GM19452 (cell line): ENCODE measurements at regions not wholly inside any gene's neighbourhood (a gene's known extent, or its start where the extent isn't known, plus 50 kb on each side); places are given as distances from the start of the nearest gene placed in this dataset.
"Not testable (repeated sequence)": the region's sequence is repeated elsewhere in the genome, so short reads cannot be mapped to it uniquely, and the experiment has no call there.

Experiments used
- ATAC-seq: cut with Tn5 transposase; IDR thresholded peaks from one replicate; pipeline ENCODE4 v1.9.1; 2021; ENCODE audit not compliant: unreplicated experiment

- no peak for ATAC-seq
These were observed 429.4 kb upstream of the GOT2 start for GRCh38 chr16:59163371-59164055.

- ATAC-seq, result no peak
These were observed 427.6 kb upstream of the GOT2 start for GRCh38 chr16:59161679-59162078.

DNA sequence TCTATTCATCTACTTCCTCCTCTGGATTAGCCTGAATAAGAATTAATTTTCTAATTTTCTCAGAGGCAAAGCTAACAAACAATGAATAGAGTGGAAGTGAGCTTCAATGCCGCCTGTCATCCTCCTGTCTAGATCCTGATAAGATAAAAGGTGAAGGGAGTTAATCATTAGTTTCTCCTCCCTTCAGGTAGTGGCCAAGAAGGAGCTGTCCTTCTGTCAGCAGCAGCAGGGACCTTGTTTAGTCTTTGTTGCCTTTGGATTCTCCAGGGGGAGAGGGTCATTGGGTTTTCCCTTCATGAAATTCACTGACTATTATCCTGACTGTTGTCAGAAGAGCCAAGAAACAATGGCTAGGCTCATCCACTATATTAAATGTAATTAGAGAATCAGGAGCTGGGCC, 420.2 kb upstream of the GOT2 start:
- no peak for ATAC-seq

- ATAC-seq, result no peak
These were observed 414.6 kb upstream of the GOT2 start for GRCh38 chr16:59148769-59149155.

DNA sequence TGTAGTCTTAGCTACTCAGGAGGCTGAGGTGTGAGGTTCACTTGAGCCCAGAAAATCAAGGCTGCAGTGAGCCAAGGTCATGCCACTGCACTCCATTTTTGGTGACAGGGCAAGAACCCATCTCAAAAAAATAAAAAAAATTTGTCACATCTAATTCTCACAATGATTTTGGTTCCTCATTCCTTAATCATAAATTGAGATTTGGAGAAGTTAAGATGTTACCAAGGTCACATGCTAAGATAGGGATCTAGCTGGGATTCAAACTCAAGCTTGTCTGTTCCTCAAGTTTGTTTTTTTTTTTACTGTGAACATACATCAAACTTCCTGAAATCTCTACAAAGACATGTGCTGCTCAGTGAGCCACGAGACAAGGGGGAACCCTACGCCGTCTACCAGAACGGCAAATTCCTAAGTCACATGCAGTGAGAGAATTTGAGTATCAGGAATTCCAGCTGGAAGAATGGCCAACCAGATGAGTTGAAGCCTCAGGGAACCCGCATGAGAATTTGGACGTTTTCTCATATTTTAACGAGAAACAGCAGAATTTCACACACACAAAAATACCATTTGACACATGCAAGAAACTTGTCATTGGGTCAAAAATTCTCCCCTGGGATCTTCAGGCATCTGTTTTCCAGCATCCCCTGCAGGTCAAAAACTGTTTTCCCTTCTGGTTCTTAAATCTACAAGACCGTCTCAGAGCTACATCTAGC, 414.1 kb upstream of the GOT2 start:
- no peak for ATAC-seq

DNA sequence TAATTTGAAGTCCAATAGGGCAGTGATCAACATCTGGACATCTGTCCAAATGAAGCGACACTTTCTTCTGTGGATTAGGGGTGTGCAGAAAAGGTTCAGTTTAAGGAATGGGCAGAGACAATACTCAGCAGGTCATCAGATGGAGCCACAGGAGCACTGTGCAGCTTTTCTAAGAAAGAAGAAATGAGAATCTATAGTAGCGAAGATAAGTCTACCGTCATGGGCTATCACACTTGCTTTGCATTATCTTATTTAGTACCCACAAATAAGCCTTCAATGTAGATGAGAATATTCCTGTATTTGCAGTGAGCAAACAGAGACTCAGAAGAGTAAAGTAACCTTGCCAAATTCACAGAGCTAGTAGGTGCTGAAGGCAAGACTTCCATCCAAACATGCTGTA, 412.0 kb upstream of the GOT2 start:
- ATAC-seq, result no peak

DNA sequence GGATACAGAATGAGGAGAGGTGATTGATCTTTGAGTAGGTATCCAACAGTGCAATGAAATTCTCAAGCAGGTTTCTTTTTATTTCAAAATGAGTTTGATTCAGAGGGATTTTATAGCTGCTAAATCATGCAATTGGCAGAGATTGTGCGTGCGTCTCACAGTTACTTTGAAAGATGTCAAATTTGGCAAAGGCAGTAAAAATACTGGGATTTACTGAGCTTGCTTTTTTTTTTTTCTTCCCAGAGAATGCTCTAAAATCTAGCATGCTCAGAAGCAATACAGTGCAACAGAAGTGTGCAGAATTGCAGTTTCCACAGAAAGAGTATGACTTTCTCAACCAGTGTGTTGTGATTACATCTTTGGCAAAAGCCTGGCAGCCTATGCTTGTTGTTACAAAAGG, 410.7 kb upstream of the GOT2 start:
- ATAC-seq, result no peak

- no peak for ATAC-seq
These were observed 410.2 kb upstream of the GOT2 start for GRCh38 chr16:59144326-59144725.

- ATAC-seq, result no peak
These were observed 392.4 kb upstream of the GOT2 start for GRCh38 chr16:59126486-59126885.

DNA sequence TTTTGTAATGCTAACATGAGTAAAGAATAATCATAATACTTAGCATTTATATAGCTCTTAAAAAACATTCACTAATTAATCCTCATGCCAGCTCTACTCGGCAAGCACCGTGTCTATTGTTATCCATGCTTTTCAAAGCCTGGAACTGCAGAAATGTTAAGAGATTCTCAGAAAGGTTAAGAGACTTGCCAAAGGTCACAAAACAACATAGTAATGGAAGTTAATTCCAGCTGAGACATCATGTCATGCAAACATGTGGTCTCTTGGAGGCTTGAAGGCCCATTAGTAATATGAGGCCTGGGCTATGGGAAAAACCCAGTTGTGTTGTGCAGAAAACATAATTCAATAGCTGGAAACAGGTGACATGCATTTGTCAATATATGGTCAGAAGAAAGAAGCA, 389.9 kb upstream of the GOT2 start:
- ATAC-seq, result no peak

GRCh38 chr16:59123479-59123878, 389.4 kb upstream of the GOT2 start:
- ATAC-seq, result no peak

DNA sequence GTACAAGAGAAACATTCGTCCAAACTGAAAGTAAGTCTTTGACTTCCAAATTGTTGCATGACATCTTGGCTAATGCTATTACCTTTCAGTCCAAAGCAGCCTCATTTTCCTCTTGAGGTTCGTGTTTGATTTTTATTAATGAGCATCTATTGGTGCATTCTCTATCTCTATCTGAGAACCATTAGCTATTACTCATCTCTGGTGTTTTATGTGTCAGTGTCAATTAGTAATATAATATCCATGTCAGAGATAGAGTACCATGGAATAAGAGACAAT, 388.1 kb upstream of the GOT2 start:
- ATAC-seq, result no peak

DNA sequence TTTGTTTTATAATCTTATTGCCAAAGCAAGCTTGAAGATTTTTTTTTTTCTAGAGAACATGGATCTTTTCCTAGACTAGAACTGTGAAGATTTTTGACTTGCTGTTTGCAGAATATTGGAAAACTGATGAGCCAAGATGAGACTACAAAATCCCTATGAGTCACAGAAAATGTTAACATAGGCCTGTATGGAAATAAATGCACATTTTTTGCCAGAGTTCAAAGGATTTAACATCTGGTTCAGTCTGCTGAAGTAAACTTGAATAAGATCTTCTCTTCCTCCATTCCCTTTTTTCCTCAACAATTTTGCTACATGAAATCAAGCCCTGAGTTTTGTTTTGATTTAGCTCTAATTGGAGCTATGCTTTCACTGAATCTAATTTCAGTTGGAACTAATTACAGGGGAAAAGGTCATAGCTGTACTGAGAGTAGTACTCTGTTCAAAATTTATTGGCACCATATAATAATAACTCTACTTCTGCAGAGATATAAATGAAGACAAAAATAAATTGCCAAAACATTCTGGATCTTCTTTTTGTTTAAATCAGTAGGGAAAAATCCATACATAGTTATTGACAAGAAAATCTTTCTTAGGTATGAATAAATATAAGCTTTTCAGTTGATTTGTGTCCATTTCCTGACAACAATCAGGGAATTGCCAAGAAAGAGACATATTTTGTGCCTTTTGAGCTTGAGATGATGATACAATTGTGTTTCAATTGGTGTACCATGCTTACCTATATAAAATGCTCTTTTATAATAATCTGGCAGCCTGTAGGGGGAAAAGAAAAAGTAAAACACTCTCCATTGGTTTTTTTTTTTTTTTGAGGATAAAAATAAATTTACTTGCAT, 387.5 kb upstream of the GOT2 start:
- ATAC-seq, result no peak

DNA sequence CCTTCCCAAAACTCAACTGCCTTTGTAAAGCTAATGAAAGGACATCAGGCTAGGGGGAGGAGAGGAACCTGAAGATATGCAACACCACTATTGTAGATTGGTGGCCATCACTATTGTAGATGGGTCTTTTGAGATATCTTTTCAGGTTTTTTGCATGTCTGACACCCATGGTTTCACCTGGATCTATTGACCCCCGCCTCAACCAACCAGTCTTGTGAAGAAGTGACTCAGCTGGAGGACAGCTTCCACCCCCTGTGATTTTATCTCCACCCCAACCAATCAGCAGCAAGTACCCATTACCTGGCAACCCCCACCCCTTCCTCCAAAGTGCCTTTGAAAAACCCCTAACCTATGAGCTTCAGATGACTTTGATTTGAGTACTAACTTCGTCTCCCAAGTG, 382.6 kb upstream of the GOT2 start:
- no peak for ATAC-seq

DNA sequence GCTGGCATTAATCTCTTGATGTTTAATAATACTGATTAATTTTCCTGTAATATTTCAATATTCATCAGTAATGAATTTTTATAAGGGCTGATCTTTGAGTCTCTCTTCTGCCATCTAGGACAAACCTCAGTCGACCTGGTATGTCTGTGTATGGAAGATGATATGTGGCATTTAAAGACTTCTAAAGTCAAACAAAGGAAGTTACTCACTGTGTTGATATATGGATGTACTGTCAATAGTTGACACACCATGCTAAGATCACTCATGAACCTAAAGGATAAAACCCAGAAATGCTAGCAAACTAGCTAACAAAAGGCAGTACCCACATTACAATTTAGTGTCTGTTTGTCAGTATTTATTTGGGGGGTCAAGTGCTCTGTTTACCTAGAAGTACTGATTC, 380.7 kb upstream of the GOT2 start:
- no peak for ATAC-seq

DNA sequence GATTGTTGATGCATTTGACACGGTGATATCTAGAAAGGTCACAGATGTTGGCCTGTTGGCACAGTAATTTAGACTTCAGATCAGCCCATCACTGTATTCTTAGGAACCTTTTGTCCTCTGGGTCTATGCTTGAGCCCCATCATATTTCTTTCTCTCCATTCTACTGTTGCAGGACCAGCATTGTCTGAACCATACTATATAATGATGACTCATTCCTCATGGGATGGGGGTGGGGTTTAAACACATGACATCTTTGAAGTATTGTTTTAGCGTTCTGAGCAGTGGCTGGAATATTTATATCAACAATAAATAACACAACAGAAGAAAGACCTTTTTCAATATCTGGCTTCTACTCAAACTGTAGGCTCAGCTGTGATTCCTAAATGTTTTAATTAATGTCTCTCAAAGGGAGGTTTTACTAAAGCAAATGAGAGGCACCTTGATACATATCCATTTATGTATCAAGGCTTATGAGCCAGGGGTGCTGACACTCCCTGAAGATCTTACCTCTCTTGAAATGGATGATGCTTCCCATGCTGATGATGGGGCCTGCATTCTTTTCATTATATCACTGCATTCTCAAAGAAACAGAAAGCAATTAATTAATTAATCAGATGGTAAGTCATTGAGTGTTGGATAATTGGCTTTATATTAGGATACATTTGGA, 379.0 kb upstream of the GOT2 start:
- ATAC-seq, result no peak

DNA sequence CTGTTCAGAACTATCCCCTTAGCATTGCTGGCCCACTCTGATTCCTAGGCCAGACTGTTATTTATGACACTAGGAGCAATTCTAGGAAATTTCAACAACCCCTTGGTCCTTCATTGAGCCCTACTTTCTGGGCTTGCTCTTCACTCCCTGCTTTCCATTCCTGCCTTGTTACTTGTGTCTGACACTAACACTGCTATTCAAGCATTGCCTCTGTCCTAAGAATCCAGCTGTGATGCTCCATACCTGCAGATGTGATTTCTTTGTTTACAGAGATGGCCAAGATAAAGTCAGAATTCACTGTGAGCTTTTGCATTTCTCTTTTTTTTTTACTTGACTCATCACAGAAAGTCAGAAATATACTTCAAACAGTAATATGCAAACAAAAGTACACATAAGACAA, 377.2 kb upstream of the GOT2 start:
- ATAC-seq, result no peak

DNA sequence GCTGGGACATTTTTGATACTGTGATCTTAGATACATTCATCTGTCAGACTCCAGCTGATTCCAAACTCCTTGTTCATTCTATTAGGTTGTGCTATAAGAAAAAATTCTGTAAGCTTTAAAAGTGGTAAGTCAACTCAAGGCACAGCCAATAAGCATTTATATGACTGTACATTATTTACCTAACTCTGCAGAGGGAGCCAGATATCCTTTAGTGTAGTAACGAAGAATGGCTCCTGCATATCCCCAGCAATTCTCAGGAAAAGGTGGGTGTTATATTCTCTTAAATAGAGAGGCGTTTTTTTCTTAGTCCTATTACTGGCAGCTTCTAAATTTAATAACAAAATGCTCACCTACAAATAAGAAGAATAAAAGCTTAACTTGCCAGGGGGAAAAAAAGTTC, 374.3 kb upstream of the GOT2 start:
- no peak for ATAC-seq

DNA sequence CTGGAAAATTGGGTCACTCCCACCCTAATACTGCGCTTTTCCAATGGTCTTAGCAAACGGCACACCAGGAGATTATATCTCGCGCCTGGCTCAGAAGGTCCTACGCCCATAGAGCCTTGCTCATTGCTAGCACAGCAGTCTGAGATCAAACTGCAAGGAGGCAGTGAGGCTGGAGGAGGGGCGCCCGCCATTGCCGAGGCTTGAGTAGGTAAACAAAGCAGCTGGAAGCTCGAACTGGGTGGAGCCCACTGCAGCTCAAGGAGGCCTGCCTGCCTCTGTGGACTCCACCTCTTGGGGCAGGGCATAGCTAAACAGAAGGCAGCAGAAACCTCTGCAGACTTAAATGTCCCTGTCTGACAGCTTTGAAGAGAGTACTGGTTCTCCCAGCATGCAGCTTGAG, 362.6 kb upstream of the GOT2 start:
- ATAC-seq, result not testable (repeated sequence)

- no peak for ATAC-seq
These were observed 356.4 kb upstream of the GOT2 start for GRCh38 chr16:59090541-59090940.

DNA sequence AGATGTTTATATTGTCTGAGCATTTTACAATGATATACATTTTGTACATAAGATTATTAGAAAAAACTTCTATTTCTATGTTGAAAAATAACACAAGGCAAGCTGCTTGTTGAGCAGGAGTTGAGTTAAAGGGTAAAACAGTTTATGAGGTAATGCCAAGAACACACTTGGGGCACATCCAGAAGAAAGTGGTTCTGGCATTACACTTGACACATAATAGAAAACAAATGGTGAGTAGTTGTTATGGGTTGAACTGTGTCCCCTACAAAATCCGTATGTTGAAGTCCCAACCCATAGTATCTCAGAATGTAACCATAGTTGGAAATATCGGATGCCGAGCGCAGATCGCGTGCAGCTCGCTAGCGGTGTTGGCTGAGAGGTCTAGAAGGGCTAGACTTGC, 354.3 kb upstream of the GOT2 start:
- ATAC-seq, result no peak

DNA sequence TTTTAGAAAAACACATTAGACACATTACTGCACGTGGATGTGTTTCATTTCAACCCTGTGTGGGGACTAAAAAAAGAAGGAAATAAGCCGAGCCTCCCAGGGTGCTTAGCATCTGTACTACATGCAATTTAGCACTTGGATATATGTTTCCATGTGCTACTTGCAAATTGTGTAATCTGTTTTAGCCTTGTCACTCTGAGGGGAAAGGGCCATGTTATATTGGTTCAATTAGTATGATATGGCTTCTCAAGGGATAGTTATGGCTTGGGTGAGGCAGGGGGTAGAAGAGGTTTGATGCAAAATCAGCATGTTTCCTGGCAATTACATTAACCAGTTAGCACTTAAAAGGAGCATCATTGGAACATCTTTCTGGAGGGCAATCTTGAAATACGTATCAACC, 353.5 kb upstream of the GOT2 start:
- no peak for ATAC-seq
